ENCODE measurements at regions not wholly inside any gene's neighbourhood (a gene's known extent, or its start where the extent isn't known, plus 50 kb on each side); places are given as distances from the start of the nearest gene placed in this dataset.
A peak's percentile ranks its signal among the peaks of the same experiment; 100 is the strongest.

GRCh38 chr2:239886781-239887180 is 138.4 kb downstream of the NDUFA10 start:
- H3K36me3 Mint-ChIP-seq (ENCODE audit: low read depth): peaks cover 7% of the 10 kb centered on the region
- peaks cover 42% of the 10 kb centered on the region for H3K9me3 Mint-ChIP-seq
- TF ChIP-seq CTCF (IDR thresholded peaks at IDR 0.05; ENCODE audit: unreplicated experiment in 3 of 3): no peak
- peaks cover 17% of the 10 kb centered on the region for H3K4me1 Mint-ChIP-seq
- H3K27me3 Mint-ChIP-seq (ENCODE audit: low read depth): peaks cover 10% of the 10 kb centered on the region
- no peak overlapping the region for H3K27ac Mint-ChIP-seq
- no peak overlapping the region for H3K4me3 Mint-ChIP-seq

GRCh38 chr2:239884875-239885274 is 140.3 kb downstream of the NDUFA10 start:
- peaks cover 46% of the 10 kb centered on the region for H3K9me3 Mint-ChIP-seq
- H3K36me3 Mint-ChIP-seq (ENCODE audit: low read depth): peaks cover 7% of the 10 kb centered on the region
- no peak overlapping the region for H3K4me3 Mint-ChIP-seq
- no peak for TF ChIP-seq CTCF (IDR thresholded peaks at IDR 0.05; ENCODE audit: unreplicated experiment in 3 of 3)
- H3K4me1 Mint-ChIP-seq: peaks cover 25% of the 10 kb centered on the region
- H3K27ac Mint-ChIP-seq: no peak overlapping the region
- H3K27me3 Mint-ChIP-seq (ENCODE audit: low read depth): peaks cover 15% of the 10 kb centered on the region

GRCh38 chr2:239884051-239884405 is 141.1 kb downstream of the NDUFA10 start:
- Mint-ChIP-seq H3K27ac (no peak overlapping the region), H3K27me3 (ENCODE audit: low read depth) (peaks cover 12% of the 10 kb centered on the region), H3K9me3 (peaks cover 43% of the 10 kb centered on the region), H3K4me3 (no peak overlapping the region), H3K4me1 (peaks cover 20% of the 10 kb centered on the region), H3K36me3 (ENCODE audit: low read depth) (peaks cover 7% of the 10 kb centered on the region)
- TF ChIP-seq CTCF (IDR thresholded peaks at IDR 0.05; ENCODE audit: unreplicated experiment in 3 of 3): no peak

- H3K9me3 Mint-ChIP-seq: peaks cover 45% of the 10 kb centered on the region
- peaks cover 7% of the 10 kb centered on the region for H3K36me3 Mint-ChIP-seq (ENCODE audit: low read depth)
- H3K4me3 Mint-ChIP-seq: no peak overlapping the region
- H3K27me3 Mint-ChIP-seq (ENCODE audit: low read depth): peaks cover 12% of the 10 kb centered on the region
- peaks cover 20% of the 10 kb centered on the region for H3K4me1 Mint-ChIP-seq
- no peak overlapping the region for H3K27ac Mint-ChIP-seq
- no peak for TF ChIP-seq CTCF (IDR thresholded peaks at IDR 0.05; ENCODE audit: unreplicated experiment in 3 of 3)
Measured at GRCh38 chr2:239883326-239884050, 141.7 kb downstream of the NDUFA10 start.

GRCh38 chr2:239882781-239883180 is 142.4 kb downstream of the NDUFA10 start:
- peaks cover 45% of the 10 kb centered on the region for H3K9me3 Mint-ChIP-seq
- H3K27me3 Mint-ChIP-seq (ENCODE audit: low read depth): peaks cover 6% of the 10 kb centered on the region
- H3K4me3 Mint-ChIP-seq: no peak overlapping the region
- no peak overlapping the region for H3K27ac Mint-ChIP-seq
- H3K4me1 Mint-ChIP-seq: peaks cover 20% of the 10 kb centered on the region
- no peak for TF ChIP-seq CTCF (IDR thresholded peaks at IDR 0.05; ENCODE audit: unreplicated experiment in 3 of 3)
- peaks cover 7% of the 10 kb centered on the region for H3K36me3 Mint-ChIP-seq (ENCODE audit: low read depth)

- Mint-ChIP-seq H3K4me1 (peaks cover 20% of the 10 kb centered on the region), H3K27ac (peak overlapping the region in 2 of 3 experiments; percentile 62 to 66), H3K36me3 (ENCODE audit: low read depth) (peaks cover 7% of the 10 kb centered on the region)
Measured at GRCh38 chr2:239882331-239882732, 142.8 kb downstream of the NDUFA10 start.

More at GRCh38 chr2:239882331-239882732, 142.8 kb downstream of the NDUFA10 start:
- Mint-ChIP-seq H3K4me3 (peak overlapping the region in 2 of 3 experiments; percentile 38 to 51), H3K27me3 (ENCODE audit: low read depth) (peaks cover 7% of the 10 kb centered on the region), H3K9me3 (peaks cover 45% of the 10 kb centered on the region)
- peak; percentile 52 to 65 (median 64) for TF ChIP-seq CTCF (IDR thresholded peaks at IDR 0.05; ENCODE audit: unreplicated experiment in 3 of 3)

All from nephron (organoid).